ENCODE measurements at regions not wholly inside any gene's neighbourhood (a gene's known extent, or its start where the extent isn't known, plus 50 kb on each side); places are given as distances from the start of the nearest gene placed in this dataset.
"Not testable (repeated sequence)": the region's sequence is repeated elsewhere in the genome, so short reads cannot be mapped to it uniquely, and the experiment has no call there.

- not testable (repeated sequence) for DNase-seq
Measured at GRCh38 chr7:69499-70123, 122.8 kb upstream of the FAM20C start.

GRCh38 chr7:70207-70606, 122.2 kb upstream of the FAM20C start:
- not testable (repeated sequence) for DNase-seq

- not testable (repeated sequence) for DNase-seq
Measured at GRCh38 chr7:70989-71388, 121.4 kb upstream of the FAM20C start.

- DNase-seq = not testable (repeated sequence)
Measured at GRCh38 chr7:72266-73057, 119.9 kb upstream of the FAM20C start.

DNA sequence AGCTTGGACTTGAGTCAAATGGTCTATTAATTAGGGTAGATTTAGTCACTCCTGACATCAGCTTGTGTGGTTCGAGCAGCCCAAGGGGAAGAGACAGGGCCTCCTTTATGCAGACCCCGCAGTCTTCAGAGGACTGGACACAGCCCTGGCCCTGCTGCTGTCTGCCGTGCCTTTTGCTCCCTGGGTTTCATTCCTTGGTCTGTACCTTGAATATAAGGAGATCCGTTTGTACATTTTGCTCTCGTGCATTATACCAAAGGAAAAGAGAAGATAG, 119.4 kb upstream of the FAM20C start:
- DNase-seq = not testable (repeated sequence)

DNA sequence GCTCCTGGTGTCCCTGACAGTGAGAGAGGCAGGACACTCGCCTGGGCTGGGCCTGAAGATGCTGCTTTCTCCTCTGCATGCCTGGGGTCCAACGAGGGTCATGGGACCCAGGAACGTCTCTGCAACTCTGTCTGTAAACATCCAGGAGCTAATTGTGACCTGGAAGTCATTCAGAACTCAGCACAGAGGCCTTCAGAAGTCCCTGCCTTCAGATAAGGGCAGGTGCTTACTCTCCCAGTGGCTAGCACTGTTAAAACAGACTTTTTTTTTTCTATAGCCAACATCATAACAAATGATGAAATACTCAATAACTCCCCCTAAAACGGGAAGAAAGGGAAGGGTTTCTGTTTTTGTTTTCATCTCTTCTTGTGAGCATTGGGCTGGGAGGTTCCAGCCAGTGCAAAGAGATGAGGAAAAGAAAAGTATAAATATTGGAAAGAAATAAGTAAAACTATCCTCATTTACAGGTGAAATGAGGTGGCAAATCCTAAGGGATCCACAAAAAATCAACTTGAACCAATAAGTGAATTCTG, 118.3 kb upstream of the FAM20C start:
- not testable (repeated sequence) for DNase-seq

DNA sequence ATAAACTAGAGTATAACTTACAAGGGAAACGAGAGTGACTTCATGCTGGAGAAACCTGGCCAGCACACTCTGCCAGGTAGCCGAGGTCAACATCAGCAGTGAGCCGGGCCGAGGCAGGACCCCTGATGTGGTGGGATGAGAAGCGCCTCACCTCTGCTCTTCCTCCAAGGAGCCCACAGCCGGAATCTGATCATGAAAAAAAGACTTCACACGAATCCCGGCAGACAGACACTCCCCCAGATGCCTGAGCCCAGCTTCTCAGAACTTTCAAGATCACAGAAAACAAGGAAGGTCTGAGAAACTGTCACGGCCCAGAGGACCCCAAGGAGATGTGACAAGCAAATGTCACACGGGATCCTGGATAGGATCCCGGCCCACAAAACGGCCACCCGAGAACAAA, 116.9 kb upstream of the FAM20C start:
- DNase-seq = not testable (repeated sequence)

DNA sequence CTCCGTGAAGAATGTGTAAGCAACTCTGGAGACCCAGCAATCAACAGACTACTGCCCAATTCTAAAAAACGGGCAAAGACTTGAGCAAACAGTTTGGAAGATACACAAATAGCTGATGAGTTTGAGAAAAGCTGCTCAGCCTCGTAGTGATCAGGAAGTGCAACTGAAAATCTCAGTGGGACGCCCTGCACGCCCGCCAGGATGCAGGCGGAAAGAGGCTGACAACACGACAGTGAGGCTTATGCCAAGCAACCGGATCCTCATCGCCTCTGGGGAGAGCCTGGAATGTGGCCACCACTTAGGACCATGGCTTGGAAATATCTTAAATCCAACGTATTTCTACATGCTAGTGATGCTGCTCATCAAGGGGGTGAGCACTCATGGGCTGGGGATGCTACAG, 116.2 kb upstream of the FAM20C start:
- DNase-seq = not testable (repeated sequence)

DNA sequence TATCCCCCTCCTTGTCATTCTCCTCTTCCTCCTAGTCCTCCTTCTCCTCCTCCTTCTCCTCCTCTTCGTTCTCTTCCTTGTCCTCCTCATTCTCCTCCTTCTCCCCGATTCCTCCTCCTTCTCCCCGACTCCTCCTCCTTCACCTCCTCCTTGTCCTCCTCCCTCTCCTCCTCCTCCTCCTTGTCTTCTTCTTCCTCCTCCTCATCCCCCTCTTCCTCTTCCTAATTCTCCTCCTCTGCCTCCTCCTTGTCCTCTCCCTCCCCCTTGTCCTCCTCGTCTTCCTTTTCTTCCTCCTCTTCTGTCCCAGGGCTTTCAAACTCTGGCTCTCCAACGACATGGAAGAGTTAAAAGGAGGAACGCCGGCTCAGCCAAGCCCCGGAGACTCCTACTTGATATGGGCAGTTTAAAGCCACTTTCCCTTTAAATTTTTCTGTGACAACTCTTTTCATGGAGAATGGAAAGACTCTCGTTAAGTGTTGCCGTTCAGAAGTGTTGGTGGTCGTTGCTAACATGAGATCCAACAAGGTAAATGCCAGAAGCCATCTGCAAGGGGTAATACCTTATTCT, 115.5 kb upstream of the FAM20C start:
- not testable (repeated sequence) for DNase-seq

- DNase-seq = not testable (repeated sequence)
Measured at GRCh38 chr7:78862-79261, 113.5 kb upstream of the FAM20C start.

DNA sequence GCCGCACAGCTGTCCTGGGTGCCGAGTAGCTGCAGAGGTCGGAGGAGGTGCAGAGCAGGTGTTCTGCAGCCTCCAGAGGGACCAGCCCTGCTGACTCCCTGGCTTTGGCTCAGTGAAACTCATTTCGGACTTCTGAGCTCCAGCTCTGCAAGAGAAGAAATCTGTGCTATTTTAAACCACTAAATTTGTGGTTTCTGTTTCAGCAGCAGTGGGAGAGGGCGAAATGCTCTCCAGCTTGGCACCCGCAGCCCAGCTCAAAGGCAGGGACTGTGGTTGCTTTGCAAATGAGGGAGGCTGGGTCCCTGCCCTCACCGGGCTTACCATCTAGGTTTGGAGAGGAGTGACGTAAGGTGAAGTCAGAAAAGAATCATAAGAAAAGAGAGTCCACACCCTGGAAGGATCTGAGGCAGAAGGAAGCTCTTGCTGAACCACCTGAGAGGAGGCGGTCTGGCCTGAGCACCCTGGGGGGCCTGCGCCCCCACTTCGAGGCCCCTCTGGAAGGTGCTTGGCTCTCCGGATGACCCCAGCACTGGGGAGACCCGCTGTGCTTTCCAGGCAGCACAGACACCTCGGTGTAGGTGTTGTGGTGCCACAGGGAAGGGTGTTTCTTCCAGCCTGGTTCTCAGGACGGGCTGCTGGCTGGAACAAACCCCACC, 112.8 kb upstream of the FAM20C start:
- DNase-seq = not testable (repeated sequence)

- no peak for DNase-seq
Measured at GRCh38 chr7:80259-81067, 111.9 kb upstream of the FAM20C start.

GRCh38 chr7:81068-81925, 111.1 kb upstream of the FAM20C start:
- no peak for DNase-seq

- DNase-seq = no peak
Measured at GRCh38 chr7:81926-82756, 110.2 kb upstream of the FAM20C start.

- no peak for DNase-seq
Measured at GRCh38 chr7:82757-83155, 109.6 kb upstream of the FAM20C start.

- no peak for DNase-seq
Measured at GRCh38 chr7:83441-83840, 108.9 kb upstream of the FAM20C start.

- DNase-seq = no peak
Measured at GRCh38 chr7:83861-84632, 108.3 kb upstream of the FAM20C start.

GRCh38 chr7:84633-85020, 107.7 kb upstream of the FAM20C start:
- DNase-seq = no peak

GRCh38 chr7:85074-85882, 107.1 kb upstream of the FAM20C start:
- no peak for DNase-seq

Measured in NCI-H1105 treated with DMSO at 0.1 percent for 48 hours (cell line).